HEK293 (cell line): ENCODE measurements at regions not wholly inside any gene's neighbourhood (a gene's known extent, or its start where the extent isn't known, plus 50 kb on each side); places are given as distances from the start of the nearest gene placed in this dataset.

ENCODE experiments used
- TCF7L2 ChIP-seq: IDR thresholded peaks from 2 replicates; pipeline ENCODE4 v1.6.1; 2011; ENCODE audit warnings: low read depth, mild to moderate bottlenecking, inconsistent platforms, low read length, moderate library complexity, borderline replicate concordance
- ZNF174 ChIP-seq: fragments of 450-650 bp; formaldehyde crosslinking; IDR thresholded peaks from 2 replicates; pipeline ENCODE4 v1.5.0; 2017; ENCODE audit warnings: missing biosample characterization, mild to moderate bottlenecking, missing genetic modification characterization
- ZNF184 ChIP-seq: fragments of 450-650 bp; IDR thresholded peaks from 2 replicates; pipeline ENCODE4 v1.5.1; 2018; ENCODE audit warnings: missing biosample characterization, mild to moderate bottlenecking, missing genetic modification characterization
- ZNF768 ChIP-seq: fragments of 450-650 bp; formaldehyde crosslinking; IDR thresholded peaks from 2 replicates; pipeline ENCODE4 v1.5.1; 2018; ENCODE audit warnings: missing biosample characterization, mild to moderate bottlenecking, missing genetic modification characterization

- no peak for TF ChIP-seq ZNF768 (tag by site-specific recombination)
- no peak for TF ChIP-seq ZNF174
- TF ChIP-seq ZNF184, result no peak
- no peak for TF ChIP-seq TCF7L2
Measured at GRCh38 chr2:57434972-57435371, 611.6 kb upstream of the VRK2 start.
